Fibroblast of lung (primary cell): ENCODE measurements at regions not wholly inside any gene's neighbourhood (a gene's known extent, or its start where the extent isn't known, plus 50 kb on each side); places are given as distances from the start of the nearest gene placed in this dataset.

Source experiments
- DNase-seq, 2 donors: peaks; one replicate each; pipeline versions ENCODE4 v3.0.0 to v3.0.0-alpha.2; 2010; ENCODE audit warnings: low read depth in 2 of 2
- H2AFZ ChIP-seq: 2 replicates; pipeline ENCODE4 v1.5.1; 2012; ENCODE audit warnings: low read length, control low read depth, inconsistent platforms
- H3K27ac ChIP-seq: 2 replicates; pipeline ENCODE4 v1.5.1; 2011; ENCODE audit warnings: low read length, control low read depth; ENCODE audit not compliant: insufficient read depth
- H3K27me3 ChIP-seq: 2 replicates; pipeline ENCODE4 v1.5.1; 2011; ENCODE audit warnings: mild to moderate bottlenecking, low read length; ENCODE audit not compliant: control insufficient read depth, insufficient read depth
- H3K36me3 ChIP-seq: 2 replicates; pipeline ENCODE4 v1.5.1; 2011; ENCODE audit warnings: low read length; ENCODE audit not compliant: control insufficient read depth, insufficient read depth
- H3K4me1 ChIP-seq: 2 replicates; pipeline ENCODE4 v1.5.1; 2011; ENCODE audit warnings: low read length; ENCODE audit not compliant: control insufficient read depth, insufficient read depth; ENCODE audit errors: extremely low read depth
- H3K4me2 ChIP-seq: 2 replicates; pipeline ENCODE4 v1.5.1; 2011; ENCODE audit warnings: low read length, control low read depth; ENCODE audit not compliant: insufficient read depth; ENCODE audit errors: extremely low read depth
- H3K4me3 ChIP-seq, 4 experiments: fragments of 200-600 bp in 1 of 4; sonication (generic) in 1 of 4; replicated peaks in 1 of 4; 2 replicates each; pipeline ENCODE4 v1.5.1; 2011 to 2016; ENCODE audit warnings: low read length in 4 of 4, low read depth in 3 of 4, mild to moderate bottlenecking in 3 of 4, control low read depth in 2 of 4, inconsistent platforms in 1 of 4, mixed read lengths in 1 of 4; ENCODE audit not compliant: insufficient read depth in 1 of 4; ENCODE audit errors: control extremely low read depth in 1 of 4
- H3K79me2 ChIP-seq: 2 replicates; pipeline ENCODE4 v1.5.1; 2012; ENCODE audit warnings: mild to moderate bottlenecking, low read length, inconsistent platforms; ENCODE audit not compliant: control insufficient read depth, insufficient read depth
- H3K9ac ChIP-seq: 2 replicates; pipeline ENCODE4 v1.5.1; 2011; ENCODE audit warnings: mild to moderate bottlenecking, low read length, control low read depth; ENCODE audit not compliant: insufficient read depth
- H3K9me3 ChIP-seq: 2 replicates; pipeline ENCODE4 v1.5.1; 2012; ENCODE audit warnings: low read depth, low read length; ENCODE audit not compliant: control insufficient read depth, insufficient read depth
- H4K20me1 ChIP-seq: 2 replicates; pipeline ENCODE4 v1.5.1; 2011; ENCODE audit warnings: low read length; ENCODE audit not compliant: control insufficient read depth, insufficient read depth; ENCODE audit errors: extremely low read depth
- EZH2 ChIP-seq: IDR thresholded peaks from 2 replicates; pipeline ENCODE4 v1.5.1; 2012; ENCODE audit warnings: low read length, control low read depth, mild to moderate bottlenecking; ENCODE audit errors: missing control alignments
- TF ChIP-seq, protein P1 (sequence below), 2 donors: IDR thresholded peaks in 1 of 2; conservative IDR thresholded peaks in 1 of 2; 1 replicate in 1 of 2; 2 replicates in 1 of 2; pipeline ENCODE4 v1.5.1; 2011 to 2012; ENCODE audit warnings: low read length in 2 of 2, control low read depth in 1 of 2, inconsistent platforms in 1 of 2, low read depth in 1 of 2, mild to moderate bottlenecking in 1 of 2

- DNase-seq = no peak
- Histone ChIP-seq H3K79me2 (no peaks in the 10 kb centered on the region), H3K4me1 (no peaks in the 10 kb centered on the region), H4K20me1 (no peaks in the 10 kb centered on the region), H3K4me3 (no peak overlapping the region), H3K27me3 (no peaks in the 10 kb centered on the region), H3K9me3 (no peaks in the 10 kb centered on the region), H3K27ac (no peak overlapping the region), H3K4me2 (no peak overlapping the region), H3K36me3 (no peaks in the 10 kb centered on the region), H3K9ac (no peak overlapping the region), H2AFZ (no peak overlapping the region)
- TF ChIP-seq, protein P1, sequence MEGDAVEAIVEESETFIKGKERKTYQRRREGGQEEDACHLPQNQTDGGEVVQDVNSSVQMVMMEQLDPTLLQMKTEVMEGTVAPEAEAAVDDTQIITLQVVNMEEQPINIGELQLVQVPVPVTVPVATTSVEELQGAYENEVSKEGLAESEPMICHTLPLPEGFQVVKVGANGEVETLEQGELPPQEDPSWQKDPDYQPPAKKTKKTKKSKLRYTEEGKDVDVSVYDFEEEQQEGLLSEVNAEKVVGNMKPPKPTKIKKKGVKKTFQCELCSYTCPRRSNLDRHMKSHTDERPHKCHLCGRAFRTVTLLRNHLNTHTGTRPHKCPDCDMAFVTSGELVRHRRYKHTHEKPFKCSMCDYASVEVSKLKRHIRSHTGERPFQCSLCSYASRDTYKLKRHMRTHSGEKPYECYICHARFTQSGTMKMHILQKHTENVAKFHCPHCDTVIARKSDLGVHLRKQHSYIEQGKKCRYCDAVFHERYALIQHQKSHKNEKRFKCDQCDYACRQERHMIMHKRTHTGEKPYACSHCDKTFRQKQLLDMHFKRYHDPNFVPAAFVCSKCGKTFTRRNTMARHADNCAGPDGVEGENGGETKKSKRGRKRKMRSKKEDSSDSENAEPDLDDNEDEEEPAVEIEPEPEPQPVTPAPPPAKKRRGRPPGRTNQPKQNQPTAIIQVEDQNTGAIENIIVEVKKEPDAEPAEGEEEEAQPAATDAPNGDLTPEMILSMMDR (conservative IDR thresholded peaks at IDR 0.05 in 1 of 2, IDR thresholded peaks at IDR 0.05 in 1 of 2; ENCODE audit: low read depth in 1 of 2, low read length in 2 of 2) = no peak
- no peak for TF ChIP-seq EZH2
Measured at GRCh38 chr5:144844086-144844485, 673.4 kb downstream of the KCTD16 start.

DNA sequence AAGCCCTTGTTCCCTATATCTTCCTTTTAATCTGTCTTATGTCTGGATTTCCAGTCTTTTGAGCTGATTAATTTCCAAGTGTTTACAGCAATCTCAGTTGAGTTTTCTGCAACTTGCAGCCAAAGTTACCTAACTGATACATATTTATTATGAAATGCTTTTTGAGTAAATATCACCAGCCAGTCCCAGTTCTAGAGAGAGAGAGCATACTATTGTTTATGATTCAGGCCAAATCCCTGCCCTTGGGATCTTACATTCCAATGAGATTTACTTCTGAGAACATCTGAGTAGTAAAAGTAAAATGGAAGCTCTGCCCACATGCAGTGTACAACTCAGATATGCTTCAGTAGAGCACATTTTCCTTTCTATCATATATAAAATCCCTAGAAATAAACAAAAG is 661.7 kb downstream of the KCTD16 start:
- Histone ChIP-seq H3K79me2 (no peaks in the 10 kb centered on the region), H3K9me3 (no peaks in the 10 kb centered on the region), H3K27ac (no peak overlapping the region), H3K4me1 (no peaks in the 10 kb centered on the region), H3K36me3 (no peaks in the 10 kb centered on the region), H3K4me2 (no peak overlapping the region), H3K4me3 (no peak overlapping the region), H4K20me1 (no peaks in the 10 kb centered on the region), H2AFZ (no peak overlapping the region), H3K9ac (no peak overlapping the region), H3K27me3 (no peaks in the 10 kb centered on the region)
- no peak for DNase-seq
- TF ChIP-seq, protein P1 (conservative IDR thresholded peaks at IDR 0.05 in 1 of 2, IDR thresholded peaks at IDR 0.05 in 1 of 2; ENCODE audit: low read depth in 1 of 2, low read length in 2 of 2) = no peak
- TF ChIP-seq EZH2 = no peak

GRCh38 chr5:144831650-144832049 is 661.0 kb downstream of the KCTD16 start:
- H3K79me2 ChIP-seq = no peaks in the 10 kb centered on the region
- no peak overlapping the region for H3K9ac ChIP-seq
- no peak for TF ChIP-seq EZH2
- TF ChIP-seq, protein P1 (conservative IDR thresholded peaks at IDR 0.05 in 1 of 2, IDR thresholded peaks at IDR 0.05 in 1 of 2; ENCODE audit: low read depth in 1 of 2, low read length in 2 of 2) = no peak

More at GRCh38 chr5:144831650-144832049, 661.0 kb downstream of the KCTD16 start:
- no peaks in the 10 kb centered on the region for H3K36me3 ChIP-seq
- H3K9me3 ChIP-seq = no peaks in the 10 kb centered on the region
- H3K27ac ChIP-seq = no peak overlapping the region
- no peaks in the 10 kb centered on the region for H4K20me1 ChIP-seq
- DNase-seq = no peak
- H3K4me3 ChIP-seq = no peak overlapping the region
- H2AFZ ChIP-seq = no peak overlapping the region
- no peaks in the 10 kb centered on the region for H3K27me3 ChIP-seq
- H3K4me2 ChIP-seq = no peak overlapping the region
- H3K4me1 ChIP-seq = no peaks in the 10 kb centered on the region
